NCI-H1417 (cell line): ENCODE measurements at regions not wholly inside any gene's neighbourhood (a gene's known extent, or its start where the extent isn't known, plus 50 kb on each side); places are given as distances from the start of the nearest gene placed in this dataset.

Experiments used
- DNase-seq, 3 experiments: peaks; one replicate each; lab custom pipeline; 2025; lab: John Stamatoyannopoulos, UW

- no peak for DNase-seq
Observed at GRCh38 chr15:38696109-38696727, 131.6 kb upstream of the RASGRP1 start.

GRCh38 chr15:38696790-38697495 lies 132.3 kb upstream of the RASGRP1 start:
- no peak for DNase-seq

DNA sequence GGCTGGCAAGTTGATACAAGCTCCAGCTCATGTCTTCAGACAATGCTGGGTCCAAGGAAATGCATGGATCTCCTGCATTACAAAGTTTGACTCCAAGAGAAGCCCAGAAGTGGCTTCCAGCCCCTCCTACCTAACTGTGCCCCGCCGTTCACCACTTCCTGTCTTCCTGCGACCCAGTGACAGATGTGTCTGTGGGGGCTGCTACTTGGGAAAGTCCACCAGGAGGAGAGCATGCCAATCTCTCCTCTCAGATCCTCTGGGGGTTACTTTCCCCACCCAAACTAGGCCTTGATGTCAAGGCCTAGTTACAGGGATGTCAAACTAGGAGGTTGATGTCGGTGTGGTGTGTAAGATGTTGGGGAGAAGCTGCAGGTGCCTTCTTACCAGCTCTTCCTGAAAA lies 133.6 kb upstream of the RASGRP1 start:
- no peak for DNase-seq

DNA sequence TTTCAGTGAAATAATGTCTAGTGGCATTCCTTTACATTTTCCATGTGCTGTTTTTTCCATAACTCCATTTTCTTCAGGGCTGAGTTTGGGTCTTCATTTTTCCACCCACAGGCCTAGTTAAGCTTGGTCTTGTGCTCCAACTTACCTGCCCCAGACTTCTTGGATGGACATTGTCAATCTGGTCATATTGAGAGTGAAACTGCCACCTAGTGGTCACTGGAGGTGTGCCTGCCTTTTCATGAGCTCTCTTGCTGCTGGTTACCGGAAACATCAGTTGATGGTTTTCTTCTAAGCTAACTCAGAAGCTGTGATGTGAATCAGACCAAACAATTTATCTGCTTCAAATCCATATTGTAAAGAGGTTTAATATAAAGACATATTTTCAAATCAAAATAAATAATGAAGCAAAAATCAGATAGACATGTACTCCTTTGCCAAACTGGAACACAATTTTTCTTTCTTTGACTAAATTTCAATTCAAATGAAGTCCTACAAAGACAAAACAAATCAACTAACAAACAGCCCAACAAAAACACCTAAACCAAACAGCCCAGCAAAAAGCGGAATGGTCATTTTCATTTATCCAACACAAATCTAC lies 135.1 kb upstream of the RASGRP1 start:
- DNase-seq = peak; percentile 25 to 69 (median 62)

DNA sequence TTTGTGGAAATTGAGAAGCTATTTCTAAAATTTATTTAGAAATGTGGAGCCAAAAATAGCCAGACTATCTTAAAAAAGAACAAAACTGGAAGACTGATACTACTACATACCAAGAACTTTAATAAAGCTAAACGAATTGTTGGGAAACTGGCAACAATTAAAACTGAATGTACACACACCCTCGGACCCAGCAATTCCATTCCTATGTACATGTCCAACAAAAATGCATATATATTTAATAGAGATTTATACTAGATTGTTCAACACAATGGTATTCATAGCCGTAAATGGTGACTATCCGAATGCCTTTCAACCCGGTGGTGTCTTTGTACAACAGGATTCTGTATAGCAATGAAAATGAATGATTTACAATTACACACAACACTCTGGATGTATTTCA lies 136.5 kb upstream of the RASGRP1 start:
- no peak for DNase-seq

DNA sequence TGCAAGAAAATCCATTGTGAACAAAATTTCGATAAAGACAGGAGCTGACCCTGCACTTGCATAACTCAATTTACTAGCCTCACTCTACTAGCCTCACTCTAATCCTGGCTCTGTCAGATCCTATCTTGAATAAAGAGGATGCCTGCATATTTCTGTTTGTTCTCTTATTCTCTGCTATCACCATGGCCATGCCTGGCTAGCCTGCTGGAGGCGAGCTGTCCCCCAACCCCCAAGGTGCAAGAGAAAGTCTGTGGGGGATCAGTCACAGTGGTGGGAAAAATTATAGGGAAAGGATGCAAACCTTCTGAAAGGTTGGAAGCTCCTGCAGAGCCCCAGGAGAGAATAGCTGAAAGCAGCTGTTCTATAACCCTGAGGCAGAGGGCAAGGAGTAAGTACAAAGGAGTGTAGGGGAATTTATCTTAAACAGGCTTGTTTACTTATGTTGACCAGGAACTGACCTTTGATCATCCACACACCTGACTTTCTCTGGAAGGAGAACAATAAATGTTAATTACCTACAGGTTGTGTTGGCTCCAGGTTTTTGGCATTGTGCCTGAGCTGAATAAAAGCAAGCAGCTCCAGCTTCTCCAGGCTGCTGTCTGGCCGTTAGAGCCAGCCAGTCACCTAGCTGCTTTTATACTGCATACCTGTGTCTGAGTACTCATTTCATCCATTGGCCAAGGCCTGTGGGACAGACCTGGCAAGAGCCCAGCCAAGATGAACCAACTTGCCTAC lies 137.7 kb upstream of the RASGRP1 start:
- peak; percentile 6 to 85 (median 51) for DNase-seq

GRCh38 chr15:38705436-38706219 lies 141.0 kb upstream of the RASGRP1 start:
- DNase-seq = no peak

GRCh38 chr15:38706956-38707355 lies 142.3 kb upstream of the RASGRP1 start:
- DNase-seq = no peak

DNA sequence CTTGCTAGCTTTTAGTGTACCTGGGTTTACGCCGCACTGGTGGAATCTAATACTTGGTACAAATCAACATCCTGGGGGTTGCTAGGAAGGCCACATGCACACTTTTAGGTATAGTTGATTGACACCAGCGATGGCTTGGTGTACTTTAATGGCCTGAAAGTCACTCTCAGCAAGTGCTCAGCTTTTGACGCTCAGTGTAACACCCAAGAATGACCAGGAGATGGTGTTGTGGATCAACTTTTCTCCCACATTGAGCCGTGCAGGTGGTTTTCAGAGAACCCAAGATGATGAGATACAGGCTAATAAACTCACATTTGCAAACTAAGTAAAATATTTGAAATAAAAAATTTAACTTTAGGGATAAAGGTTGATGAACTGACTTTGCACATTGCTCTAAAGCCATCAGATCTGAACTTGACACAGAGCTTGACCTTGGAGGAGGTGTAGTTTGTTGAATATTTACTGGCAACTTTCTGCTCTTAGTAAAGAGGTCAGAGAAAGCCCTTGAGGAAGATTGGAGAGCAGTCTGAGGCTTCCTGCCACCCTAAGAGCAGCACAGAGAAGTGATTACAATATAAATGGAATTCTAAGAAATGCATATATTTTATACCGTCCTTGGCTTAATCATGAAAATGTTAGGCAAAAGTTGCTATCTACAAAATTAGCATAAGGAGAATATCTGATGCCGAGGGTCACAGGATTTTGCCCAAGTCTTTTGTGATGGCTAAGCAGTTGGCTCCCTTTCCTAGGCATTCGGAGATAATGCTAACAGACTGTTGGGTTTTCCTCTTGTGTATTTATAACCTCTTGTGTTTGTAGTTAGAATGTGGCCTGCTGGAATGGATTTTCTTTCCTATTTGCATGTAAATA lies 143.4 kb upstream of the RASGRP1 start:
- DNase-seq = peak; percentile 31 to 60 (median 33)

GRCh38 chr15:38708672-38709180 lies 144.1 kb upstream of the RASGRP1 start:
- no peak for DNase-seq

DNA sequence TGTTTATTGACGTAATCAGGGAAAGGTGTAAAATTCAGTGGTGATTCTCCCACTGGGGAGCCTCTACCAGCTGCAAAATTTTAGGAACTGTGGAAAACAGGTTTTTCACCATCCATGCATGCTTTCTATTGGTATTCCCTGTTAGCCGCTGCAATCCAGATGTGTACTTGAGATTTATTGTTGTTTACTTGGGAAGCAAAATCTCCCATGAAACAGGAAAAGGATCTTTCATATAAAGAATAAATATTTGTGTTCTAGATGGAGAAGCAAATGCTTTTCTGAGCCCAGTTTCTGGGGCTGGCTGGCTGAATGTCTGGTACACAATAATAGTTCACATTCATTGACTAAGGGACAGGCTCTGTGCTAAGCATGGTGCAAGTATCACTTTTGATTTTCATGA lies 144.6 kb upstream of the RASGRP1 start:
- no peak for DNase-seq

- DNase-seq = no peak
Observed at GRCh38 chr15:38714309-38715072, 149.9 kb upstream of the RASGRP1 start.

DNA sequence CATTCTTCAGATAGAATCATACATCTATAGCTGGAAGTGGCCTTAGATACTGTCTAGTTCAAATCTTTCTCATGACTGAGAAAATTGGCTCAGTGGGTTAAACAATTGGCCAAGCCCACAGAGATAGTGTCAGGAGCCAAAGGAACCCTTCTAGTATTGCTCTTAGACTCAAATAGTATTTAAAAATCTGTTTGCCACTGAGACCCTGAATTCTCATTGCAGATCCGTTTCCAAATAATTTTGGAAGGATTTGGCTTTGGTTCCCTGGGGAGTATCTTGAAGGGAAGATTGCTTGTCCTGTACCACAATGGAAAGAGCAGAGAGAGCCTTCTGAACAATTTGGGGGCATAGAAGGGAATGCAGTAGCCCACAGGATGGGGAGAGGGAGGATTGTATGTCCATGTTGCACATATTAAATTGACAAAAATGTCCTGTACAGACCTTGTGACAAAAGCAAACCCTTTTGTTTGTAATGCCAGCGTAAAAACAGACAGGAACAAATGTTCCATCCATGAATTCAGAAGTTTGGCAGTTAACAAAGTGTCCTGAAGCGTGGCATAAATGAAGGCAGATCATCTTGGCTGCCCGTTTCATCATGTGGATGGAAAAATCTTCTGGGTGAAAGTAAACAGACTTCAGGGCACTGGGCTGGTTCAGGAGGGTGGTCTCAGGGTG lies 156.4 kb upstream of the RASGRP1 start:
- no peak for DNase-seq

DNA sequence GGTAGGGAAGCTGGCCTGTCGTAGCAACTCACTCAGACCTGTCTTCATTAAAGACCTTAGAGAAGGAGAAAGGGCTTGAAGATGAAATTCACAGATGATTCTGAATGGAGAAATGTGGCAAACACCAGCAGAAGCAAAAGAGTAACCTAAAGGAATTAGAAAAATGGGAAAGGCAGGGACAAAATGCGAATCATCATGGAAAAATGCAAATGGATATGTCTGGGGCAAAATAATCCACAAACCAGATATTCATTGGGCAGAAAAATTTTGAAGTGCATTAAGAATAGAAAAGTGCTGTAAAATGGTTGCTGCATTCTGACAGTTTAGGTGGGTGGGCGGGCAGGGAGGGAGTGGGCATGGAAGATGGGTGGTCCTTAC lies 156.9 kb upstream of the RASGRP1 start:
- DNase-seq = no peak

GRCh38 chr15:38722236-38722635 lies 157.6 kb upstream of the RASGRP1 start:
- no peak for DNase-seq

- no peak for DNase-seq
Observed at GRCh38 chr15:38724827-38725226, 160.2 kb upstream of the RASGRP1 start.

GRCh38 chr15:38726187-38726586 lies 161.6 kb upstream of the RASGRP1 start:
- DNase-seq = no peak

DNA sequence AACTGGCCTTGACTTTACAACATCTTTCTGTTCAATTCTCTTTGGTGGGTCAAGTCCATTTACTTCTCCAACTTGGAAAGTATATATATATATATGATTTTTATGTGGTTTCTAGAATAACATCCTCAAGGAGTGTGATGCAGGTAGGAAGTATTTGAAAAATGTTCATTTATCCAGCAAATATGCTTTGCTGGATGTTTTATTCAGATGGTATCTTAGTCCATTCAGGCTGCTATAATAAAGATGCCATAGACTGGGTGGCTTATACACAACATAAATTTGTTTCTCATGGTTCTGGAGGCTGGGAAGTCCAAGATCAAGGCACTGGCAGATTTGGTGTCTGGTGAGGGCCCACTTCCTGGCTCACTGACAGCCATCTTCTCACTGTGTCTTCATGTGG lies 168.7 kb upstream of the RASGRP1 start:
- DNase-seq = no peak

DNA sequence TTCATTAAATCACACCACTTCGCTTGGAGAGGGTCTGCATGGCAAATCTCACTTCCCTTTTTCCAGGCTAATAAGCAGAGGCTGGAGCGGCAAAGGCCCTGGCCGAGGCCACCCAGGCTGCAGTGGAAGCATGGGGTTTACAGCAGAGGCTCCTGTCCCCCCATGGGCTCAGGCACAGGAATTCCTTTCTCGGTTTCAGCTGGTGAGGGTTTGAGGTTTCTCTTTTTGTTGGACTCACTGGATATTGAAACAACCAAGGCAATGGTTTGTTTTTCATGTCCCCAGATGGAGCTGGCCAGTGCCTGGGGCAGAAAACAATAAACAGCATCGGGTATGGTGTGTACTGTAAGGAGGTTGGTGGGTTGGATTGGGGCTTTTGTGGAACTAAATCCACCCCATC lies 175.6 kb upstream of the RASGRP1 start:
- DNase-seq = no peak
